ENCODE measurements at regions not wholly inside any gene's neighbourhood (a gene's known extent, or its start where the extent isn't known, plus 50 kb on each side); places are given as distances from the start of the nearest gene placed in this dataset.

GRCh38 chr10:126806991-126807702, 98.1 kb upstream of the DOCK1 start (continued):
- TF ChIP-seq MYB (IDR thresholded peaks at IDR 0.05; ENCODE audit: borderline replicate concordance, low read depth, low read length) (no peak), STAT3 (IDR thresholded peaks at IDR 0.05; ENCODE audit: low read depth, low read length) (no peak), ZBTB33 (IDR thresholded peaks at IDR 0.05) (no peak), MAX (IDR thresholded peaks at IDR 0.05; ENCODE audit: low read depth, low read length) (no peak), ATF2 (IDR thresholded peaks at IDR 0.05; ENCODE audit: low read length) (no peak), ZNF622 (IDR thresholded peaks at IDR 0.05) (no peak), KDM1A (IDR thresholded peaks at IDR 0.05; ENCODE audit: borderline replicate concordance) (no peak)

GRCh38 chr10:126808103-126808502, 97.1 kb upstream of the DOCK1 start:
- no peaks in the 10 kb centered on the region for H4K20me1 ChIP-seq (ENCODE audit: control insufficient read depth, insufficient read depth)
- WGBS (ENCODE audit: insufficient coverage, insufficient replicate concordance, low lambda C conversion rate, missing lambda C conversion rate), result 0% methylated on average over 2 of the region's 2 CpGs
- H3K4me1 ChIP-seq (ENCODE audit: control insufficient read depth, insufficient read depth, low read length), result no peaks in the 10 kb centered on the region
- H3K9me3 ChIP-seq (replicated peaks; ENCODE audit: control insufficient read depth, insufficient read depth, low read length), result no peaks in the 10 kb centered on the region
- CTCF ChIA-PET, result no interaction called here
- POLR2A ChIA-PET, result no interaction called here
- ATAC-seq (no peak), FAIRE-seq (no peak), DNase-seq (ENCODE audit: low read depth, low spot score) (no peak)
- intact Hi-C loops (cut with micrococcal nuclease; ENCODE audit: unreplicated experiment) (no loop called here), in situ Hi-C loops (cut with MboI) (no loop called here)
- TF ChIP-seq NRF1 (conservative IDR thresholded peaks at IDR 0.05; ENCODE audit: low read depth, low read length) (no peak), POU2F2 (IDR thresholded peaks at IDR 0.05; ENCODE audit: borderline replicate concordance, low read depth, low read length) (no peak), IRF4 (IDR thresholded peaks at IDR 0.05; ENCODE audit: low read depth, low read length) (no peak)
- H3K79me2 ChIP-seq (ENCODE audit: control insufficient read depth, insufficient read depth, low read length), result no peaks in the 10 kb centered on the region
- SMC1A ChIA-PET (ENCODE audit: uncharacterized antibody, unreplicated experiment), result no interaction called here
- no peaks in the 10 kb centered on the region for H3K36me3 ChIP-seq (ENCODE audit: control insufficient read depth in 2 of 2, insufficient read depth in 2 of 2, low read length in 1 of 2)
- BruUV-seq (replicated peaks), result no TSS peak
- no peaks in the 10 kb centered on the region for H3K27me3 ChIP-seq (replicated peaks in 1 of 2; ENCODE audit: control insufficient read depth in 2 of 2, insufficient read depth in 2 of 2, low read length in 1 of 2)
- no peak overlapping the region for H3K4me2 ChIP-seq (ENCODE audit: control insufficient read depth, insufficient read depth)
- H3K27ac ChIP-seq (ENCODE audit: control insufficient read depth, insufficient read depth), result no peak overlapping the region
- no peak overlapping the region for H3K9ac ChIP-seq (ENCODE audit: control insufficient read depth, insufficient read depth, low read length)
- no peak overlapping the region for H2AFZ ChIP-seq (ENCODE audit: control insufficient read depth, low read depth, low read length)
- RAD21 ChIA-PET (ENCODE audit: unreplicated experiment), result no interaction called here
- no peak overlapping the region for H3K4me3 ChIP-seq

Data from GM12878 (cell line).